Anterior cingulate cortex (tissue), 58 donors: ENCODE measurements at regions not wholly inside any gene's neighbourhood (a gene's known extent, or its start where the extent isn't known, plus 50 kb on each side); places are given as distances from the start of the nearest gene placed in this dataset.

ENCODE experiments used
- DNase-seq, 58 donors: peaks; one replicate each; lab custom pipeline; 2025; lab: John Stamatoyannopoulos, UW

GRCh38 chr16:35711435-35711834 is 2252.0 kb downstream of the TP53TG3F start:
- DNase-seq, result no peak

- DNase-seq, result no peak
Measured at GRCh38 chr16:35711958-35712357, 2252.5 kb downstream of the TP53TG3F start.

GRCh38 chr16:35713762-35714650 is 2254.6 kb downstream of the TP53TG3F start:
- DNase-seq, result no peak

GRCh38 chr16:35714665-35715064 is 2255.3 kb downstream of the TP53TG3F start:
- no peak for DNase-seq

GRCh38 chr16:35724551-35724950 is 2265.1 kb downstream of the TP53TG3F start:
- no peak for DNase-seq

GRCh38 chr16:35725949-35726348 is 2266.5 kb downstream of the TP53TG3F start:
- no peak for DNase-seq

- no peak for DNase-seq
Measured at GRCh38 chr16:35730251-35730650, 2270.8 kb downstream of the TP53TG3F start.

- no peak for DNase-seq
Measured at GRCh38 chr16:35731341-35732040, 2272.1 kb downstream of the TP53TG3F start.

- DNase-seq, result no peak
Measured at GRCh38 chr16:35732046-35732810, 2272.8 kb downstream of the TP53TG3F start.

- DNase-seq, result no peak
Measured at GRCh38 chr16:35733278-35733965, 2274.0 kb downstream of the TP53TG3F start.

- no peak for DNase-seq
Measured at GRCh38 chr16:35733971-35734702, 2274.7 kb downstream of the TP53TG3F start.

- no peak for DNase-seq
Measured at GRCh38 chr16:35734728-35735402, 2275.5 kb downstream of the TP53TG3F start.

GRCh38 chr16:35735403-35736251 is 2276.2 kb downstream of the TP53TG3F start:
- no peak for DNase-seq

GRCh38 chr16:35736546-35736945 is 2277.1 kb downstream of the TP53TG3F start:
- DNase-seq, result no peak

GRCh38 chr16:35737076-35737475 is 2277.7 kb downstream of the TP53TG3F start:
- no peak for DNase-seq

GRCh38 chr16:35741546-35741945 is 2282.1 kb downstream of the TP53TG3F start:
- no peak for DNase-seq

GRCh38 chr16:35743101-35743692 is 2283.8 kb downstream of the TP53TG3F start:
- no peak for DNase-seq

GRCh38 chr16:35744084-35744483 is 2284.7 kb downstream of the TP53TG3F start:
- DNase-seq, result no peak
